22Rv1 (cell line): ENCODE measurements at regions not wholly inside any gene's neighbourhood (a gene's known extent, or its start where the extent isn't known, plus 50 kb on each side); places are given as distances from the start of the nearest gene placed in this dataset.

ENCODE experiments used
- CTCF ChIP-seq: fragments of 450-650 bp; IDR thresholded peaks from 2 replicates; pipeline ENCODE4 v1.5.1; 2017; ENCODE audit warnings: mild to moderate bottlenecking
- ZFX ChIP-seq: fragments of 450-650 bp; IDR thresholded peaks from 2 replicates; pipeline ENCODE4 v1.6.1; 2017; ENCODE audit warnings: antibody characterized with exemption, borderline replicate concordance

GRCh38 chr2:151153601-151154000, 108.1 kb downstream of the RBM43 start:
- TF ChIP-seq CTCF (no peak), ZFX (no peak)
